ENCODE measurements at regions not wholly inside any gene's neighbourhood (a gene's known extent, or its start where the extent isn't known, plus 50 kb on each side); places are given as distances from the start of the nearest gene placed in this dataset.
A peak's percentile ranks its signal among the peaks of the same experiment; 100 is the strongest.

GRCh38 chr1:31515056-31515775 lies 61.1 kb upstream of the TINAGL1 start (continued):
- TF ChIP-seq THRA (CRISPR knock-in tag; IDR thresholded peaks at IDR 0.05; ENCODE audit: borderline replicate concordance) (no peak), SP4 (CRISPR knock-in tag; IDR thresholded peaks at IDR 0.05) (0 out of 2 replicates have a peak, but pooled peaks have one; percentile 20), SAFB2 (CRISPR knock-in tag; IDR thresholded peaks at IDR 0.05; ENCODE audit: borderline replicate concordance, low read depth) (no peak), ZFY (CRISPR knock-in tag; IDR thresholded peaks at IDR 0.05) (0 out of 2 replicates have a peak, but pooled peaks have one; percentile 20), KLF13 (CRISPR knock-in tag; IDR thresholded peaks at IDR 0.05) (no peak), ZBTB43 (CRISPR knock-in tag; conservative IDR thresholded peaks at IDR 0.05) (no peak), ETV5 (CRISPR knock-in tag; IDR thresholded peaks at IDR 0.05; ENCODE audit: borderline replicate concordance) (no peak), MAX (IDR thresholded peaks at IDR 0.05) (peak; percentile 36; the same call in 1 of the 2 replicates), NCOA2 (CRISPR knock-in tag; IDR thresholded peaks at IDR 0.05) (no peak), ZBTB10 (CRISPR knock-in tag; IDR thresholded peaks at IDR 0.05; ENCODE audit: borderline replicate concordance) (no peak)

Measured in HepG2 (cell line).